ENCODE measurements at regions not wholly inside any gene's neighbourhood (a gene's known extent, or its start where the extent isn't known, plus 50 kb on each side); places are given as distances from the start of the nearest gene placed in this dataset.

- 25% methylated on average over 4 of the region's 5 CpGs for WGBS (ENCODE audit: low lambda C conversion rate)
- FAIRE-seq (no peak), ATAC-seq (no peak), DNase-seq (ENCODE audit: low spot score) (no peak)
- Histone ChIP-seq H3K4me3 (replicated peaks in 1 of 3; ENCODE audit: insufficient read depth in 1 of 3, low read depth in 2 of 3, low read length in 3 of 3) (no peak overlapping the region), H3K9ac (ENCODE audit: insufficient read depth, low read depth, low read length) (no peak overlapping the region), H3K9me3 (ENCODE audit: low read length) (peaks cover 26% of the 10 kb centered on the region), H3K79me2 (ENCODE audit: insufficient read depth, low read length) (no peaks in the 10 kb centered on the region), H3K36me3 (replicated peaks in 1 of 2; ENCODE audit: control insufficient read depth in 1 of 2, insufficient read depth in 2 of 2, low read length in 2 of 2) (no peaks in the 10 kb centered on the region), H3K27ac (ENCODE audit: extremely low read length, insufficient read depth, low read length) (no peak overlapping the region), H2AFZ (ENCODE audit: low read length) (no peak overlapping the region), H3K4me2 (ENCODE audit: low read depth, low read length) (no peak overlapping the region), H3K4me1 (ENCODE audit: insufficient read depth, low read length) (no peaks in the 10 kb centered on the region), H3K27me3 (ENCODE audit: control insufficient read depth in 1 of 2, insufficient read depth in 2 of 2, low read length in 2 of 2) (no peaks in the 10 kb centered on the region), H4K20me1 (ENCODE audit: insufficient read depth, low read length) (no peaks in the 10 kb centered on the region)
- TF ChIP-seq SNAPC5 (CRISPR knock-in tag; IDR thresholded peaks at IDR 0.05; ENCODE audit: borderline replicate concordance) = no peak
- TF ChIP-seq KLF6 (CRISPR knock-in tag; IDR thresholded peaks at IDR 0.05) = no peak
- no peak for TF ChIP-seq ZNF639 (CRISPR knock-in tag; conservative IDR thresholded peaks at IDR 0.05)
- TF ChIP-seq ATF7 (IDR thresholded peaks at IDR 0.05) = no peak
- TF ChIP-seq ATF7 (CRISPR knock-in tag; IDR thresholded peaks at IDR 0.05) = no peak
- ChIA-PET POLR2A (no interaction called here), CTCF (ENCODE audit: low intra/inter-chr PET ratio, low total read pairs) (no interaction called here)
- no TSS peak for BruUV-seq (replicated peaks)
- in situ Hi-C loops (cut with HindIII; ENCODE audit: extremely low pct_ligation_motif_present, low pct_unique_long_range_greater_than_20kb) = no loop called here
- intact Hi-C loops (cut with micrococcal nuclease; ENCODE audit: unreplicated experiment) = no loop called here
Measured at GRCh38 chr3:161884830-161885229, 388.2 kb downstream of the OTOL1 start.

GRCh38 chr3:161890147-161890625 is 393.6 kb downstream of the OTOL1 start:
- no peak for DNase-seq (ENCODE audit: low spot score)
- ChIA-PET POLR2A (no interaction called here), CTCF (ENCODE audit: low intra/inter-chr PET ratio, low total read pairs) (no interaction called here)
- in situ Hi-C loops (cut with HindIII; ENCODE audit: extremely low pct_ligation_motif_present, low pct_unique_long_range_greater_than_20kb) = no loop called here
- intact Hi-C loops (cut with micrococcal nuclease; ENCODE audit: unreplicated experiment) = no loop called here
- no peaks in the 10 kb centered on the region for H4K20me1 ChIP-seq (ENCODE audit: insufficient read depth, low read length)
- no peak overlapping the region for H2AFZ ChIP-seq (ENCODE audit: low read length)
- no peak overlapping the region for H3K9ac ChIP-seq (ENCODE audit: insufficient read depth, low read depth, low read length)
- H3K4me1 ChIP-seq (ENCODE audit: insufficient read depth, low read length) = no peaks in the 10 kb centered on the region
- no peak overlapping the region for H3K27ac ChIP-seq (ENCODE audit: extremely low read length, insufficient read depth, low read length)
- 17% methylated on average over 2 of the region's 2 CpGs for WGBS (ENCODE audit: low lambda C conversion rate)
- H3K9me3 ChIP-seq (ENCODE audit: low read length) = peaks cover 11% of the 10 kb centered on the region
- H3K36me3 ChIP-seq (replicated peaks in 1 of 2; ENCODE audit: control insufficient read depth in 1 of 2, insufficient read depth in 2 of 2, low read length in 2 of 2) = no peaks in the 10 kb centered on the region
- ATAC-seq = peak; percentile 55; the same call in 1 of the 3 replicates
- no peaks in the 10 kb centered on the region for H3K27me3 ChIP-seq (ENCODE audit: control insufficient read depth in 1 of 2, insufficient read depth in 2 of 2, low read length in 2 of 2)
- no peak for FAIRE-seq
- no peak overlapping the region for H3K4me2 ChIP-seq (ENCODE audit: low read depth, low read length)
- no TSS peak for BruUV-seq (replicated peaks)
- H3K79me2 ChIP-seq (ENCODE audit: insufficient read depth, low read length) = no peaks in the 10 kb centered on the region
- H3K4me3 ChIP-seq (replicated peaks in 1 of 3; ENCODE audit: insufficient read depth in 1 of 3, low read depth in 2 of 3, low read length in 3 of 3) = no peak overlapping the region
- TF ChIP-seq FOSL2 (CRISPR knock-in tag; IDR thresholded peaks at IDR 0.05) (0 out of 2 replicates have a peak, but pooled peaks have one; percentile 24), ZNF816 (CRISPR knock-in tag; IDR thresholded peaks at IDR 0.05; ENCODE audit: borderline replicate concordance) (no peak), NR2F1 (CRISPR knock-in tag; IDR thresholded peaks at IDR 0.05) (0 out of 4 replicates have a peak, but pooled peaks of 1 of the 2 experiments have one; percentile 15), FOXA1 (IDR thresholded peaks at IDR 0.05) (no peak), FOXA1 (CRISPR knock-in tag; IDR thresholded peaks at IDR 0.05) (peak; percentile 33; the same call in 1 of the 2 replicates), ZHX2 (IDR thresholded peaks at IDR 0.05; ENCODE audit: low read depth) (no peak), ZHX2 (CRISPR knock-in tag; IDR thresholded peaks at IDR 0.05; ENCODE audit: borderline replicate concordance) (no peak), ZSCAN25 (CRISPR knock-in tag; IDR thresholded peaks at IDR 0.05) (no peak), ZMAT3 (CRISPR knock-in tag; conservative IDR thresholded peaks at IDR 0.05) (no peak)

Measured in HepG2 (cell line).